ENCODE measurements at regions not wholly inside any gene's neighbourhood (a gene's known extent, or its start where the extent isn't known, plus 50 kb on each side); places are given as distances from the start of the nearest gene placed in this dataset.
A peak's percentile ranks its signal among the peaks of the same experiment; 100 is the strongest.

- H3K4me3 ChIP-seq (ENCODE audit: control insufficient read depth, low read depth, low read length), result no peak overlapping the region
- TF ChIP-seq CTCF (IDR thresholded peaks at IDR 0.05; ENCODE audit: control insufficient read depth, insufficient read depth, low read depth, low read length, missing control alignments), result no peak
- no peak for DNase-seq (ENCODE audit: low read depth)
Observed at GRCh38 chr3:72013084-72013483, 228.1 kb upstream of the PROK2 start.

- no peak for TF ChIP-seq CTCF (IDR thresholded peaks at IDR 0.05; ENCODE audit: control insufficient read depth, insufficient read depth, low read depth, low read length, missing control alignments)
- no peak for DNase-seq (ENCODE audit: low read depth)
- no peak overlapping the region for H3K4me3 ChIP-seq (ENCODE audit: control insufficient read depth, low read depth, low read length)
Observed at GRCh38 chr3:72012363-72012762, 227.4 kb upstream of the PROK2 start.

GRCh38 chr3:72011485-72011884, 226.5 kb upstream of the PROK2 start:
- TF ChIP-seq CTCF (IDR thresholded peaks at IDR 0.05; ENCODE audit: control insufficient read depth, insufficient read depth, low read depth, low read length, missing control alignments), result no peak
- peak; percentile 78 for DNase-seq (ENCODE audit: low read depth)
- H3K4me3 ChIP-seq (ENCODE audit: control insufficient read depth, low read depth, low read length), result no peak overlapping the region

- no peak for DNase-seq (ENCODE audit: low read depth)
- no peak for TF ChIP-seq CTCF (IDR thresholded peaks at IDR 0.05; ENCODE audit: control insufficient read depth, insufficient read depth, low read depth, low read length, missing control alignments)
Observed at GRCh38 chr3:72009851-72010443, 225.0 kb upstream of the PROK2 start.

GRCh38 chr3:72008226-72008996, 223.5 kb upstream of the PROK2 start:
- DNase-seq (ENCODE audit: low read depth), result no peak

More at GRCh38 chr3:72009851-72010443, 225.0 kb upstream of the PROK2 start:
- no peak overlapping the region for H3K4me3 ChIP-seq (ENCODE audit: control insufficient read depth, low read depth, low read length)

More at GRCh38 chr3:72008226-72008996, 223.5 kb upstream of the PROK2 start:
- no peak overlapping the region for H3K4me3 ChIP-seq (ENCODE audit: control insufficient read depth, low read depth, low read length)
- TF ChIP-seq CTCF (IDR thresholded peaks at IDR 0.05; ENCODE audit: control insufficient read depth, insufficient read depth, low read depth, low read length, missing control alignments), result no peak

Measured in AG09309 (cell line).